RKO (cell line): ENCODE measurements at regions not wholly inside any gene's neighbourhood (a gene's known extent, or its start where the extent isn't known, plus 50 kb on each side); places are given as distances from the start of the nearest gene placed in this dataset.
"Not testable (repeated sequence)": the region's sequence is repeated elsewhere in the genome, so short reads cannot be mapped to it uniquely, and the experiment has no call there.

ENCODE experiments used
- DNase-seq: peaks from one replicate; pipeline ENCODE4 v3.0.0-alpha.2; 2016; ENCODE audit warnings: low spot score

DNA sequence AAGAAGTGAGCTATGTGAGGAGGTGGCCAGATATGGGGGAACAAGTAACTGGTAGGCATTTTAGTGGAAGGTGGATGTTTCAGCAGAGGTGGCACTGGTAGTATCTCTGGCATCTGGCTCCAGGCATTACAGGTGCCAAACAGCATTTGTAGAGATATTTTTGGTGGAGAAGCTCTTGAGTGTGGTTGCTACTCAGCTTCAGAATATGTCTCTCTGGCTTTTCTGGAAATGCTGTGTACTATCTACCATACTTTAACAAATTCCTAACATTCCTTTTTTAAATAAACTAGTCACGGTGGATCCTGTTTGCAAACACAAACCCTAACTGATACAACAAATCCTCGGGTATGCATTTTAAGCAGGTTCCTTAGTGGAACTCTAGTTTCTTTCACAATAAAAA lies 128.0 kb downstream of the BARX2 start:
- DNase-seq = no peak

DNA sequence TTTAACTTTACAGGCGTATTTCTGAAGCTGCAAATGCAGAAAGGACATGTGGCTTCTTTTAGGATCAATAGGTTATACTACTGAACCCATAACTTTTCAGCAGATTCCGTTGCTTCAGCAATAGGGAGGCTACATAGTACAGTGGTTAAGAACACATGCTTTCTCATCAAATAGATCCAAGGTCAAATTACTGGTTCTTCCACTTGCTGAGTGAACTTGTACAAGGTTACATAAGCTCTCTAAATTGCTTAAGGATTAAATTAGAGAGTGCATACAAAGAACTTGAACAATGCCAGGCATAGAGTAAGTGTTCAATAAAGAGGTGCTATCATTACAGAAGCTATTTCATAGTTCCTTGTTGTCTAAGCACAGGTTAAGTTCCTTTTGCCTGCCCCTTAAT lies 129.6 kb downstream of the BARX2 start:
- DNase-seq = no peak

DNA sequence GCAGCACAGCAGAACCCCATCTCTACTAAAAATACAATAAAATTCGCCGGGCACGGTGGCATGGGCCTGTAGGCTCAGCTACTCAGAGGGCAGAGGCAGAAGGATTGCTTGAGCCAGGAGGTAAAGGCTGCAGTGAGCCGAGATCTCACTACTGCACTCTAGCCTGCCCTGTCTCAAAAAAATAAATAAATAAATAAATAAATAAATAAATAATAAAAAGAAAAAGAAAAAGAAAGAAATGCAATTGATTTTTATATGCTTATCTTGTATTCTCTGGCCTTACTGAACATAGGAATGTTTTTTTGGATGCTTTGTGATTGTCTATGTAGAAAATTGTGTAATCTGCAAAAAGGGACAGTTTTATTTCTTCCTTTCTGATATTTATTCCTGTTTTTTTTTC lies 132.5 kb downstream of the BARX2 start:
- no peak for DNase-seq

DNA sequence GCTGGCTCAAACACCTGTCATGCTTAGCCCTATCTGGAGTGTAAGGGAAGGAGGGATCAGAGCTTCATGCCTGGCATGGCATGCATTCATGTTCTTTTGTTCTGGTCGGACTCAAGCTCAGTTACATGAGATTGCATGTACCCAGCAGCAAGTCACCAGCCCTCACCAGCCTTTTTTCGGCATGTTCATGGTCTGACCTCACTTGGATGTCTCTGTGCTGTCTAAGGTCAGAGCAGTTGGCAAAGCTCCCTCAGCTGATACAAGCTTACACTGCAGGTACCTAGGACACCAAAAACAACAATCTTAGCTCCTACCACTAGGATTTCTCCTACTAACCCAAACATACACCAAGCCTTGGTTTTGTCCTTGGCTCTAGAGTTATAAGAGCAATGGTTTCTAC lies 152.6 kb downstream of the BARX2 start:
- no peak for DNase-seq

DNA sequence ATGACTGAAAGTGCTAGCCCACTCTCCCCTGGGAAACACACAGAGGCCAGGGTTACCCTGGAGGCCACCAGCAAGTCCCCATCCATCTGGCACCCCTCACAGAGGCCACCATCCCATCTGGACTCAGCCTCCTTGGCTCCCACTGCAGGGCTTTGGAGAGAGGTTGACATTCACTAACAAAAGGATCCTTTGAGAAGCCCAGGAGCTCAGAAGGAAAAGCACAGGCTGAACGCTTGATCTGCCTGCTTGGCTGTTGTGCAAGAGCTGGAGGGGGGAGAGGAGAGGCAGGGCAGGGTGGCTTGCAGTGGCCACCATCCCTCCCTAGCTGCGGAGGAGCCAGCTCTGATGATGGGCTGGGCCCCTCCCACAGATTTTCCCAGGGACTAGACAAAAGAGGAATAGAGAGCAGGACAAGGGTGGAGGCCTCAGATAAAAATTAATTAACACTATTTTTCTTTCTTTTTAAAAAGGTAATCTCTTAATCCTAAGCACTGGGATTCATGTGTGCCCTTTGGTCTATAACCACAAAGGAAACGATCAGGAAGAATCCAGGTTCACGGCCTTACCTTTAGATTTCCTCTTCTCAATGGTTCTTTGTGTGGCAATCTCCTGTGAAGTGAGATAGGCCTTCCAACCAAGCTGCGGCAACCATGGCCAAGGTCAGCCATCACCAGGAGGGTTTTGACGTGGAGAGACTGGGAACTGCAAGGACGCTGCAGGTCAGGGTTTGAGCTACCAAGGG lies 154.7 kb downstream of the BARX2 start:
- DNase-seq = no peak

DNA sequence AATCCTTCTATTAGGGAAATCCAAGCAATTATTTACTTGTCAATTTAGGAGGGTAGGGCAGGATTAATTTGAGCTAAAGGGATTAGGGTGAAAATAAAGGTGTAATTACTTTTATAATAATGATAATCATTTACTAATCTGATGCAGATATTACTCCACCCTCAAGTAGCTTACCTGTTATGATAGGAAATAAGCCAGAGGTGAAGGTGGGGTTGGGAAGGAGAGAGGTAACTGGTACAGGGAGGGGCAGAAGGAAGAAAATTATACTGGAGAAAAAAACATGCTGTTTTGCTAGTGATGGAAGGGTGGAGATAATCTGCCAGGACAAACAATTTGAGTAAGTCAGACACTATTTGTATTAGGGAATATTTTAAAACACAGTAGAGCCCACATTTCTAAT lies 157.7 kb downstream of the BARX2 start:
- DNase-seq = no peak

DNA sequence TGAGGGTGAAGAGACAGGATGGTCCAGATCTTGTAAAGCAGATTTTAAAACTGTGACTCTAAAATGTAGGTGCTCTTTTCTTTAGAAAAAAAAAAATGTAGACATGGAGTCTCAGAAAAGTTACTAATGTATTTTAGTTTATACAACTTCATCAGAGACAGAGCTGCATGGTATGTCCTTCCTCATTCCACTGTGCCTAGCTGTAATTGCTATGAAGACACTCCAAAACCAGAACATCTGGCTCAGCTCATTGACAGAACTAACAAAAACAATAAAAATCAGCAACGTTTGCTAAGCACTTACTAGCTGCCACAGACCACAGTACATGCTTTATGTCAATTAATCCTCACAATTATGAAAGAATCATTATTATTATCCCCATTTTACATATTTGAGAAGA lies 160.7 kb downstream of the BARX2 start:
- no peak for DNase-seq

DNA sequence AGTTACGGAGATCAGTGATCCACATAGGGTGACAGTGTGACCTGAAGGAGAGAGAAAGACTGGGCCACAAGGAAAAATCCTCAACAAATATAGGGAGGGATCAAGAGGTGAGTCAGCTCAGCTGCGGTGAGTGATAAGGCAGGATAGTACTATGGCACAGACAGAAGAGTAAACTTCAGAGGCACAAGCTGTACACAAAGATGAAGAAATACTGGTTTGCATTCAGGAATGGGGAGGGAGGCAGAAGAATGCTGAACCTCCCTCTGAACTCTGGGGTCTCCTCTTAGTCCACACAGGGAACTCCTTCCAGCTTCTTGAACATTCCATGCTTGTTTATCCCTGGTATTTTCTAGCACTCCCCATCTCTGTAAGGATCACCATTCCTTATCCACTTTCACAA lies 162.7 kb downstream of the BARX2 start:
- no peak for DNase-seq

DNA sequence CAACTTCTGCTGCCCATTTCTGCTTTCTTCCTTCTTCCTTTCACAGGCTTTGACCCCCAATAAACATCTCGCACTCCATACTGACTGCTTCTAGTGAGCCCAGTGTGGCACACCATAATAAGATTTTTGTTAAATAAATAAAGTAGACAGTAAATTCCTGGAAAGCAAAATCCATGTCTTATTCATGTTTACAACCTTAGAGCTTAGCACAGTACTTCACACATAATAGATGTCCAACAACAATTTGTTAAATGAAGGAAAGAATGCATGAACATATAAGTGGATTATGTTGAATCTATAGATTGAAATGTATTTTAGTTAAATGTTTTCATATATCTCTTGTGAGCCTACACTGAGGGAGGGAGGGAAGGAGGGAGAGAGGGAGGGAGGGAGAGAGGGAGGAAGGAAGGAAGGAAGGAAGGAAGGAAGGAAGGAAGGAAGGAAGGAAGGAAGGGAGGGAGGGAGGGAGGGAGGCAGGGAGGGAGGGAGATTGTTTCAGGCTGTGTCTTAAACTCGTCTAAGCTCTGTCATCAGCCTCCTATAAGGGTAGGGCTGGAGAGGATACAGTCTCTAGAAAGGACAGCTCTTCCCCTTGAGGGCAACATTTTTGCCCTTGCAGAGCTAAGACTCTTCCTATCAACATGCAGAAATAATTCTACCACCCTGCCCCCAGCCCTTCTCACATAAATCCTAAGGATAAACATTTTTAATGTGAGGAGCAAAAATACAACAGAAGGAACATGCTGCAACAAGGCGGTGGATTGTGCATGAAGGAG lies 168.1 kb downstream of the BARX2 start:
- no peak for DNase-seq

DNA sequence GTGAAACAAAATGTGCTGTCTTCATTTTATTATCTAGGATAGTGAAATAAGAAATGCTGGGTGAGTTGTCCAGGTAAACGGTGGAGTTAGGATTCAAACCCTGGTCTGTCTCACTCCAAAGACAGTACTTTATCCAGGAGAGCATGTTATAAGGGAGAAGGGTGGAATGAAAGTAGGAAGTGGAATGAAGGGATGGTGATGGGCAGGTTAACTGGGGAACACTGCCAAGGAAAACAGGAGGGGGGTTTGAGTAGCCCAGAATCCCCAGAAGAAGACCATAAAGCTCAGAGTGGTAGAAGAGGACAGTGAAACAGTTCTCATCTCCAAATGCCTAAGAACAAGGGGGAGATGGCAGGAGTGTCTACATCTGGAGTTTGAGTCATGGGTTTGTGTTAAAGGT lies 169.0 kb downstream of the BARX2 start:
- DNase-seq = no peak

DNA sequence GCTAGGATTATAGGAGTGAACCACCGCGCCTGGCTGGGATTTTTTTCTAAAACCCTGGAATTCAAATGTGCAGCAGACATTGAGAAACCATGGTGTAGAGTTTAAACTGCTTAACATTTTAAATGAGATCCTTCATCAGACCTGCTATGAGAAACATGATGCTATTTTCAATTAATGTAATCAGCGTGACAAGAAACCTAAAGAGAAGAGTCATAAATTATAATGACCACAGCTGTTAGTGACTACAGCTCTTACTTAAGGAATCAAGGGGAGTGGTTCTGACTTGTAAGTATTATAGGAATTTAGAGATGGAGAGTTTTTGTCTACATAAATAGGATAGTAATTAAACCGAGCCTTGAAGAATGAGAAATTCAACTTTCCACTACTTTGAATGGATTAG lies 170.6 kb downstream of the BARX2 start:
- DNase-seq = no peak

DNA sequence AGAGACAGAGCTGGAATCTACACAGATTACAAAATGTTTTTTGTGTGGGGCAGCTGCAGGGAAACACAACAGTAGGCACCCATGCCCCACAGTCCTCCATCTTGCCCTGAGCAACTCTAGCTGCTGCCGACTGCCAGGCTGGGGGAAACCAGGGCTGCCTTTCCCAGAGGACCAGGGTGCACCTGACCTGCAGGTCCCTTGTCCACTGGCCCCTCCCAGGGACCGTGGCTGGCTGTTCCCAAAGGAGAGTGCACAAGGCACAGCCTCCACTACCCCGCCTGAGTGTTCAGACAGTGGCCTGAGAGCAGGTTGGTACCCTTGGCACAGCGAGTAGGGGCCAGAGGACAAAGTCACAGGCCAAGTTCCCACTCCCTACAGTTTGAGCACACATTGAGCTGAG lies 181.8 kb downstream of the BARX2 start:
- no peak for DNase-seq

DNA sequence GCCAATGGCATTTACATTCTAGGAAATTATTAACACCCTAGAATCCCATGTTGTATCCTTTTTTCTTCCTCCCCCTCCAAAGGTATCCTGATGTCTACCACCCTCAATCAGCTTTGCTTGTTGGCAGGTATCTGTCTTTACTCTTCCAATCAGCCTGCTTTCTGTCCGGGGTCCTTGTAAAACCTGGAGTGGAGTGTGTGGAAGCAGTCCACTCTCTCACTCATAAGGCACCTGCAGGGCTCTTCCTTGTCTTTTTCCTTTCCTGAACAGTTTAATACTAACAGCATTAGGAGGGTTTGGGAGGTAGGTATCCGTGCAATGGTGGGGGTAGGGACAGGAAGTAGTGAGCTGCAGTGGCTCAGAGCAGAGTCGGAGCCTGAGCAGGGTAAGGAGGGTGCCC lies 193.4 kb downstream of the BARX2 start:
- DNase-seq = no peak

DNA sequence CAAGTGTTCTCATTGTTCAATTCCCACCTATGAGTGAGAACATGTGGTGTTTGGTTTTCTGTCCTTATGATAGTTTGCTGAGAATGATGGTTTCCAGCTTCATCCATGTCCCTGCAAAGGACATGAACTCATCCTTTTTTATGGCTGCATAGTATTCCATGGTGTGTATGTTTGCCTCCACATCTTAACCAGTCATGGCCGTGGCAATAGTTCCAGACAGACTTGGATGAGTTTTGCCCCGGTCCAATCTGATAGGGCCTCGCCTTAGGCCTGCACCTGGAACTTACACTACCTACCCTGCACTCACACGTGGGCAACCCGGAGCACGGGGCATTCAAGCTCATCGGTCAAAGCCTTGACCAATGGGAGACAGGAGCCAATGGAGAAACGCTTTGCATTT lies 197.0 kb downstream of the BARX2 start:
- DNase-seq = not testable (repeated sequence)

DNA sequence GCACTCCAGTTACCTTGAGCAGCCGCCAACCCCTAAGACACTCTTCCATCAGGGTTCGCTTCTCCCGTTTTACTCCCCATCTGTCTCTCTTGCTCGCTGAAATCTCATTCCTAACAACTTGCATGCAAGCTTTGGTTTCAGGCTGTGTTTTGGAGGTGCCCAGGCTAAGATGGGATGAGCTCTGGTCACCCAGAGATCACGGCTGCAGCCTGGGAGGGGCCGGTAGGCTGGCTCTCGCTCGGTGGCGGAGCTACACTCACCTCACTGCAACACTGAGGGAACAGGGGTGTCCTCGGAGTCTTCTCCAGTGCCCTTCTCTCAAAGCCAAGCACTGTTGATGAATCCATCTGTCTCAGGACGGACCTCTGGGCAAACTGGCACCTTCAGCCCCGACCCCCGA lies 197.5 kb downstream of the BARX2 start:
- DNase-seq = no peak

DNA sequence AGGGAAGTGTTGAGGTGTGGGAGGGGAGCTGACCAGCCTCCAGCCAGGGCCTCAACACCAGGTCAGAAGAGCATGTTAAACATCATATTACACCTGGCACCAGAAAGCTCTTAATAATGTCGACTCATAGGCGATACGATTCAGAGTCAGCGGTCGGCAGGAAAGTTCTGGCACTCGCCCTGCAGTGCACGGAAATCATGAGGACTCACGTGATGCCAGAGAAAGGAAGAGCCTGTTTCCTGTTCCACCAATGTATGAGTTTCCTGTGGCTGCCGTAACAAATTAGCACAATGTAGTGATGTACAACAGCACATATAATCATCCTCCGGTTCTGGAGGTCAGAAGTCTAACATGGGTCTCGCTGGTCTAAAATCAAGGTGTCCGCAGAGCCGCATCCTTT lies 198.8 kb downstream of the BARX2 start:
- no peak for DNase-seq

DNA sequence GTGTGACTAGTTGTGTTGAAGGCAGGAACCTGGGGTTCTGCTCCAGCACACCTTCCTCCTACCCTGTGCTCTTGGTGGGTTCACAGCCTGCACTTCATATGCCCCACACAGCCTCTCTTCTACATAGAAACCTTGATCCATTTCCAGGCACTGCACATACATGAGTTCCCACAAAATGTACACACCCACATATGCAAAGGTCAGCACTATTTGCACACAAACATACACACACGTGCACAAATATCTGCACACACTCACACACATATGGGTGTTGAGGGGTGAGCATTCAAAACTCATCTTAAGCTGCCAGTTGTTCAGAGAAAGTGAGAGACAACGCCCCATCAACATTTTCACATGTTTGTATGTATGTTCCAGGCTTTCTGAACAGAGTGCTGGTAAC lies 201.0 kb downstream of the BARX2 start:
- no peak for DNase-seq

DNA sequence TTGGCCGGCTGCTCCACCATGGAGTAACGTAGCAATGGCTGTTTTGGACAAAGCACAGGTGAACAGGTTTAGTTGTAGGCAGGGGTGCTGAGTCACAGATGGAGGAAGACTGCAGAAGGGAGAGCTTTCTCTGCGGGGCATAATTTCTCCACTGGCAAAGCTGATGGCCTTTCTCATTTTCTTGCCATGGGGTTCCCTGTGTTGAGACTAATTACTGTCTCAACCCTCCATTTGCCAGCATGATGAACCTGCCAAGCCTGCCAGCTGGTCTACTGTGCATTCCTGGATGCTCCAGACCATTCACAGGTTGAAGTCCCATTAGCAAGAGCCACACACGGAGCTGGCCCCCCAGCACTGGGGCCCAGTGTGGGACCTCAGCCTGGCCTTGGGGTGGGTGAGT lies 202.4 kb downstream of the BARX2 start:
- DNase-seq = no peak

DNA sequence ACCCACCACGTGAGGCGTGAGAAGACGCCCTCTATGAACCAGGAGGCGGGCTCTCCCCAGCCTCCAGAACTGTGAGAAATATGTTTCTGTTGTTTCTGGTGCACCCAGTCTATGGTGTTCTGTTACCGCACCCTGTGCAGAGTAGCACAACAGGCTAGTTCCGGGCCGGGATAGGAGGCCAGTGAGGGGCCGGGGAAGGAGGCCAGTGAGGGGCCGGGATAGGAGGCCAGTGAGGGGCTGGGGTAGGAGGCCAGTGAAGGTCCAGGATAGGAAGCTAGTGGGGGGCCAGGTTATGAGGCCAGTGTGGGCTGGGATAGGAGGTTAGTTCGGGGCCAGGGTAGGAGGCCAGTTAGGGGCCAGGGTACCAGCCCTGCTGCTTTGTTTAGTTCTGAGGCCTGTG lies 204.6 kb downstream of the BARX2 start:
- DNase-seq = no peak

DNA sequence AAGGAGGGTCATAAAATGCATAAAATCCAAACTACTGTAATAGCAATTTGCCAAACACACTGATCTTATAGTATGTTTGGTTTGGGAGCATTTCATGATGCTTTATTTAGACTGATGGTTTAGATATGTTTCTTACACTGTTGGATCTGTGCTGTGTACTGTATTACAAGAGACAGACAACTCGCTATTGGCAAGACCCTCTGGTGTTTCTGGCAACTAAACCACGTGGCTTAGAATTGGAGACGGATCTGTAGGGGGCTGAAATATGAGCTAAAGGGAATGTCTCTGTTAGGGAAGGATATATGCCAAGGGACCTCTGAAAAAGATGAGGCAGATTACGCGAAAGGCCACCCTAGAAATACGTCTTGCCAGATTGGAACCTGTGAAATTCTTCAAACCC lies 208.7 kb downstream of the BARX2 start:
- DNase-seq = no peak

DNA sequence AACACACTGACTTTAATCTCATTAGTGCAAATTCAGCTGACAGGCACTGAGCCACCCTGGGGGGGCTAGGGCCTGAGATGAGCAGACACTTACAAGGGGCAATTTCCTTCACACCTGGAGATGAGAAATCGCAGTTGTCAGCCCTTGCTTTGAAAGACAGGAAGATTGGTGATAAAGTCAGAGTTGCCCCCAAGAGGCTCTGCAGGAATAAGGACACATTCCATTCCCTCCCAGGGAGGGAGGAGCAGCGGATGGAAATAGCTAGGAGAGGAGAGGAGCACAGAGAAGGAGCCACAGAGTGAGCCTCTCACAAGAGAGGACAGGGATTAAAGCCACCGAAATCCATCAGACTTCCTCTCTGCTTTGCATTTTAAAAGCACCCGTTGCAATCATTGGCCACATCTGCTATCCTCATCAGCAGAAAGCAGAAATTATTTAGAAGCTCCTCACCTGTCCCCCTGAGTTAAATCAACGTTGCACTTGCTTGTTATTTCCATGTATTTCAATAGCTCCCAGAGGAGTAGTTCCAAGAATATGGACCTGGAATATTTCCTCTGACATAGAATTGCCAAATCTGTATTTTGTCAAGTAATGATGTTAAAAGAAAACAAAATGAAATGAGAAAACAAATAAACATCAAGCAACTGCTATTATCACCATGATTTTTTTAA lies 213.7 kb downstream of the BARX2 start:
- DNase-seq = no peak

DNA sequence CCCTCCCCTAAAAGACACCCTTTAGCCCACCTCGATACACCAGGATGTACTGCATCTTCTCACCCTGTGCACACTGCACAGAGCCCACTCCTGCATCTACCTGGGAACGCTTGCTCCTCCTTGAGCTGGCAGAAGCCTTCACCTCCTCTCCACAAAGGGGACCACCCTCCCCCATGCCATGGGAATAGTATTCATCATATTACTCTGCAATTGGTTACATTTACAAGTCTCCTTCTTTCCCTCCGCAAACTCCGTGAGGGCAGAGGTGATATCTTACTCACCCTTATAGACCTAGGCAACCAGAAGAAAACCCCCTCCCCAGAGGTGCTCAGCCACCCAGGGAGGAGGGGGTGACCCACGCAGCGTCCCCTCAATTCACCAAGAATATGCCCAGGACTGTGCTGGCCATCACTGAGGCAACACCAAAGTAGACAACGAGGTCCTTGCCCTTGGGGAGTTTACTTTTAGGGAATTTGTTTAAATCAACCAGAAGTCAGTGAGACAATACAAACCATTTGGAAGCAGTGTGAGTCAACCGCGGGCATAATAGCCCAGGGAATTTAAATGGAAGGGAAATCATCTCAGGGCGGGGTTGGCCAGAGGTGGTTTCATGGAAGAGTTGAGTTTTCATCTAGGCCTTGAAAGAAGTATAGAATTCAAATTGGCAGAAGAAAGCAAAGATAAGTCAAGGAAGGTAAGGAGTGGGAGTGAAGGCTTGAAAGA lies 214.5 kb downstream of the BARX2 start:
- no peak for DNase-seq
